Panc1 (cell line): ENCODE measurements at regions not wholly inside any gene's neighbourhood (a gene's known extent, or its start where the extent isn't known, plus 50 kb on each side); places are given as distances from the start of the nearest gene placed in this dataset.

Experiments used
- ATAC-seq: fragments of 200-7000 bp; cut with Tn5 transposase; 2 replicates; pipeline ENCODE4 v1.9.1; 2020; ENCODE audit warnings: mild to moderate bottlenecking, moderate library complexity
- BruUV-seq: library from RNA; stranded (reverse); fragments of 400-500 nt; replicated peaks from 2 replicates; lab custom pipeline; 2021; lab: Mats Ljungman, UMichigan
- CTCF ChIA-PET: fragments of 300-600 bp; sonication (Branson Sonifier 250); formaldehyde crosslinking; loops from one replicate; lab custom pipeline; 2022; ENCODE audit warnings: antibody characterized with exemption; lab: Charles Lee
- POLR2A ChIA-PET: fragments of 300-600 bp; sonication (Branson Sonifier 250); formaldehyde crosslinking; loops from one replicate; lab custom pipeline; 2022; ENCODE audit warnings: antibody characterized with exemption; lab: Charles Lee
- DNase-seq: peaks from one replicate; pipeline ENCODE4 v3.0.0-alpha.2; 2010; ENCODE audit warnings: low read depth, low spot score
- H3K27ac ChIP-seq: 2 replicates; pipeline ENCODE4 v1.5.1; 2011; ENCODE audit warnings: mild to moderate bottlenecking, low read length, inconsistent platforms
- H3K27me3 ChIP-seq: fragments of 200-500 bp; sonication (Bioruptor generic); 2 replicates; pipeline ENCODE4 v1.6.0; 2014; ENCODE audit warnings: low read length, inconsistent platforms; ENCODE audit not compliant: control insufficient read depth, insufficient read depth
- H3K36me3 ChIP-seq: fragments of 200-500 bp; sonication (Bioruptor generic); 2 replicates; pipeline ENCODE4 v1.5.1; 2014; ENCODE audit warnings: inconsistent platforms, mild to moderate bottlenecking, low read length, moderate library complexity; ENCODE audit not compliant: control insufficient read depth, insufficient read depth
- H3K4me1 ChIP-seq: 2 replicates; pipeline ENCODE4 v1.5.1; 2011; ENCODE audit warnings: inconsistent platforms, mild to moderate bottlenecking, low read length, moderate library complexity; ENCODE audit not compliant: control insufficient read depth, insufficient read depth
- H3K4me3 ChIP-seq, 2 experiments: 2 replicates each; pipeline ENCODE4 v1.5.1; 2011 to 2012; ENCODE audit warnings: low read depth in 2 of 2, low read length in 2 of 2, mild to moderate bottlenecking in 2 of 2, inconsistent platforms in 1 of 2, moderate library complexity in 1 of 2
- H3K9me3 ChIP-seq: fragments of 200-500 bp; sonication (Bioruptor generic); 2 replicates; pipeline ENCODE4 v1.5.1; 2014; ENCODE audit warnings: low read depth, mild to moderate bottlenecking, inconsistent platforms, low read length, moderate library complexity; ENCODE audit not compliant: control insufficient read depth, insufficient read depth
- CTCF ChIP-seq: fragments of 450-650 bp; IDR thresholded peaks from 2 replicates; pipeline ENCODE4 v1.5.1; 2017; ENCODE audit warnings: mild to moderate bottlenecking
- POLR2AphosphoS5 ChIP-seq: IDR thresholded peaks from 2 replicates; pipeline ENCODE4 v1.6.1; 2012; ENCODE audit warnings: mild to moderate bottlenecking, low read depth, low read length, moderate library complexity
- REST ChIP-seq, 2 experiments: IDR thresholded peaks; 2 replicates each; pipeline ENCODE4 v1.6.1; 2011 to 2012; ENCODE audit warnings: low read depth in 2 of 2, control low read depth in 1 of 2, low read length in 1 of 2, mild to moderate bottlenecking in 1 of 2, moderate library complexity in 1 of 2; ENCODE audit not compliant: insufficient read depth in 1 of 2
- SIN3A ChIP-seq: IDR thresholded peaks from 2 replicates; pipeline ENCODE4 v1.6.1; 2012; ENCODE audit warnings: low read depth, mild to moderate bottlenecking, low read length, moderate library complexity, borderline replicate concordance; ENCODE audit not compliant: insufficient read depth
- TCF7L2 ChIP-seq: IDR thresholded peaks from 2 replicates; pipeline ENCODE4 v1.6.1; 2011; ENCODE audit warnings: mild to moderate bottlenecking, low read depth, low read length, inconsistent platforms
- in situ Hi-C: cut with HindIII; loops from 2 replicates; pipeline ENCODE4 v1.10.0; 2016; ENCODE audit warnings: low sequenced_read_pairs, low pct_unique_long_range_greater_than_20kb
- intact Hi-C: fragments of 100-400 bp; cut with micrococcal nuclease; formaldehyde crosslinking; loops from one replicate; pipeline ENCODE4 v1.10.0; 2022; ENCODE audit not compliant: unreplicated experiment

GRCh38 chr1:118254491-118255425, 69.7 kb upstream of the SPAG17 start:
- H3K27ac ChIP-seq = no peak overlapping the region
- no peaks in the 10 kb centered on the region for H3K4me1 ChIP-seq
- DNase-seq (no peak), ATAC-seq (no peak)
- POLR2A ChIA-PET = no interaction called here
- CTCF ChIA-PET = no interaction called here
- in situ Hi-C loops = no loop called here
- H3K9me3 ChIP-seq = no peaks in the 10 kb centered on the region
- TF ChIP-seq SIN3A (no peak), TCF7L2 (no peak), REST (IDR thresholded peaks at IDR 0.05; ENCODE audit: insufficient read depth in 1 of 2, low read depth in 2 of 2, low read length in 1 of 2) (no peak)
- no peaks in the 10 kb centered on the region for H3K27me3 ChIP-seq
- no peak overlapping the region for H3K4me3 ChIP-seq
- intact Hi-C loops = no loop called here
- BruUV-seq = no TSS peak
- H3K36me3 ChIP-seq = no peaks in the 10 kb centered on the region

- CTCF ChIA-PET = no interaction called here
- no peak overlapping the region for H3K4me3 ChIP-seq
- DNase-seq = no peak
- no peaks in the 10 kb centered on the region for H3K27me3 ChIP-seq
- BruUV-seq = no TSS peak
- in situ Hi-C loops (no loop called here), intact Hi-C loops (no loop called here)
- TF ChIP-seq POLR2AphosphoS5 (no peak), TCF7L2 (no peak)
- no peak for ATAC-seq
- POLR2A ChIA-PET = no interaction called here
- H3K27ac ChIP-seq = no peak overlapping the region
- H3K9me3 ChIP-seq = no peaks in the 10 kb centered on the region
- no peaks in the 10 kb centered on the region for H3K36me3 ChIP-seq
- no peaks in the 10 kb centered on the region for H3K4me1 ChIP-seq
Observed at GRCh38 chr1:118254001-118254400, 69.0 kb upstream of the SPAG17 start.

GRCh38 chr1:118253053-118253915, 68.3 kb upstream of the SPAG17 start:
- intact Hi-C loops (no loop called here), in situ Hi-C loops (no loop called here)
- Histone ChIP-seq H3K27me3 (no peaks in the 10 kb centered on the region), H3K9me3 (no peaks in the 10 kb centered on the region), H3K27ac (no peak overlapping the region), H3K4me3 (no peak overlapping the region), H3K4me1 (no peaks in the 10 kb centered on the region), H3K36me3 (no peaks in the 10 kb centered on the region)
- no peak for TF ChIP-seq CTCF
- no peak for TF ChIP-seq REST (IDR thresholded peaks at IDR 0.05; ENCODE audit: insufficient read depth in 1 of 2, low read depth in 2 of 2, low read length in 1 of 2)
- TF ChIP-seq TCF7L2 = no peak
- no peak for TF ChIP-seq SIN3A
- no peak for TF ChIP-seq POLR2AphosphoS5
- ATAC-seq = no peak
- DNase-seq = no peak
- CTCF ChIA-PET = no interaction called here
- POLR2A ChIA-PET = interaction anchor here (0.6 kb wide), 1 partner anchor 727 kb away, joined by 7 read pairs; no protein-coding TSS in a partner anchor
- BruUV-seq = no TSS peak
